ENCODE measurements at regions not wholly inside any gene's neighbourhood (a gene's known extent, or its start where the extent isn't known, plus 50 kb on each side); places are given as distances from the start of the nearest gene placed in this dataset.
"Not testable (repeated sequence)": the region's sequence is repeated elsewhere in the genome, so short reads cannot be mapped to it uniquely, and the experiment has no call there.

DNA sequence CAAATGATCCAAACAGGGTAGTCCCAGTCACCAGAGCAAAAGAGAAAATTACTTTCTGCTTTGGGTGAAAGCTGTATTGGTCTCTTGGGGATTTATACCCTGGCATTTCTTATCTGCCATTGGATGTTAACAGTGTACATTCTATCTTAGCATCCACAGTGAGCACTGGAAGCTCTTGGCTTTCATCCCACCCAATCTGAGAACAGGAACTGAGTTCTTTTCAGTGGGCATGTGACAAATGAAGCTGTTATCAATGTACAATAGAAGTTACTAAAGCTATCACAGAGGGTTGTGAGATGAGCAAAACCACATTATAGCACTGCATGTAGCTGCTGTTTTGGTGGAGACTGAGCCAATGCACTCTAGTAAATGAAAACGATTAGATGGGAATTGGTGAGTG is 300.7 kb downstream of the TUSC7 start:
- DNase-seq = no peak

GRCh38 chr3:117011687-117012250 is 302.2 kb downstream of the TUSC7 start:
- no peak for DNase-seq

GRCh38 chr3:117016378-117016777 is 306.8 kb downstream of the TUSC7 start:
- no peak for DNase-seq

- DNase-seq = no peak
These were observed 307.7 kb downstream of the TUSC7 start for GRCh38 chr3:117017135-117017894.

DNA sequence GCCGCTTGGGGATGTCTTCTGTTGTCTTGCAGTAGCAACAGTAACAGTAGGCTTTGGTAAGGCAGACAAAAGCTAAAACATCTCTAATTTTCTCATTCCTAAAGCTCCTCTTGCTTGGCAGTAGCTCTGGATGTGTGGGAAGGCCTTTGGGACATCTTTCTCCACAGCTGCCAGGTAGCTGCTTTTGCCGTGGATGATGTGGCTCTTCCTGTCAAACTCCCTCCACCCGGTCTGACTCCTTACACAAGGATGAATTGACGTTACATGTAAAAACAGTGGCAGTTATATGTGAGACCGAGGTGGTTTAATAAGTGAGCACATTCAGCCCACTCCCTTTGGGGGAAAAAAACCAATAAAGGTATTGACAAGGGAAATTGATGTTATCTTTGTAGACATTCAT is 309.1 kb downstream of the TUSC7 start:
- DNase-seq = no peak

DNA sequence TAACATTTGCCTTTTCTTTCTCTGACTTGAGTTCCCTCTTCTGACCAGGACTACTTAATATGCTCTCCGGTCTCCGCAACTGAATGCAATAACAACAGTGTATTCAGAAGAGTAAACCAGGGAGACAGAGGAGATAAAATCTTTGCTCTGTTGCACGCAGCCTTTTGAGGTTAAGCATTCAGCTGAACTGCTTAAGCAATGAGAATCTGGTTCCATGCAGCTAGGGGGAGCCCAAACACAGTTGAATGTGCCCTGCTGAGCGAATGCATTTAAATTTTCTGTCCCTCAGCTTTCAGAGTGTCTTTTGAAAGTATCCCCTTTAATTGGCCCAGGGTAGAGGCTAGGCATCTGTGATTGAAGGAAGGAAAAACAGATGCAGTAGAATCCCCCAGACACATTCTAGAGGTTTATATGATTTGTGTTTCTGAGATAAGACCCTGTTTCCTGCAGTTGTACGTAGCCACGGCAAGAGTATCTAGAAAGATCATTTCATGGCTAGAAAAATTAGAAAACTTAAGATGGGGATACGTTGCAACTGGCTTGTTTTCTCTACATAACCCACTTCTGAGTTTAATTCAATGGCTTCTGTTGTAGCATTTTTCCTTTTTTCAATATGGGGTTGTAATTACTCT is 309.6 kb downstream of the TUSC7 start:
- peak; percentile 72 for DNase-seq

DNA sequence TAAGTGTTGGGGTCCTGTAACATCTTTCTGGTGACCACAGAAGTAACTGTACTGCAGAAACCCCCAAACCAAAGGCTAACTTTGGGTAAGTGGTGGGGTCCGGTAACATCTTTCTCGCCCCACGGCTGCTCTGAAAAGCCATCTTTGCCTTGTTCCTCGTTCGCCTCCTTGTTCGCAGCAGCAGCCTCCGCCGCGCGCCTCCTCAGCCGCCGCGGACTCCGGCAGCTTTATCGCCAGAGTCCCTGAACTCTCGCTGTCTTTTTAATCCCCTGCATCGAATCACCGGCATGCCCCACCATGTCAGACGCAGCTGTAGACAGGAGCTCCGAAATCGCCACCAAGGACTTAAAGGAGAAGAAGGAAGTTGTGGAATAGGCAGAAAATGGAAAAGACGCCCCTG is 316.8 kb downstream of the TUSC7 start:
- no peak for DNase-seq

- DNase-seq = no peak
These were observed 326.2 kb downstream of the TUSC7 start for GRCh38 chr3:117035745-117036144.

- DNase-seq = peak; percentile 33
These were observed 326.8 kb downstream of the TUSC7 start for GRCh38 chr3:117036259-117036799.

GRCh38 chr3:117045143-117045542 is 335.6 kb downstream of the TUSC7 start:
- DNase-seq = no peak

DNA sequence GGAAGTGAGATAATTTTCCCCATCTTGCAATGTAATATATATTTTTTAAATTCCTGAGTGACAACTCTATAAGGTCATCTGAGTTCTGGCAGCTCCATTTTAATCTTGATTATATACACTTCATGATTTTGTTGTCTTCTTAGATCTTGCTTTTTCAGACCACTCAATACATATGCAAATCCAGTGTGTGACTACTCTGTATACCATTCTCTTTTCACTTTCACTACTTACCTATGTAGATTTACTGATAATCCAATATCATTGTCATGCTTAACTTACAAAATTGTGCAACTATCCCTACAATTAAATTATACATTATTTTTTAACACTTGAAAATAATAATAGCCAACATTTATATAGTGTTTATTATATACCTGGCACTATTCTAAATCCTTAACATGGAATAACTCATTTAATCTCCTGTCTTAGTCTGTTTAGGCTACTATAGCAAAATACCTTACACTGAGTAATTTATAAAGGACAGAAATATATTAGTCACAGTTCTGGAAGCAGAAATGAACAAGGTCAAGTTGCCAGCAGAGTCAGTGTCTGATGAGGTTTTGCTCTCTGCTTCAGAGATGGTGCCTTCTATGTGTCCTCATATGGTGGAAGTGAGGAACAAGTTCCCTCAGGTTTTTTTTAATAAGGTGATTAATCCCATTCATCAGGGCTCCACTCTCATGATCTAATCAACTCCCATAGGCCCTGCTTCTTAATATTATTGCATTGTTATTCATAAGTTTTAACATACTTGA is 338.5 kb downstream of the TUSC7 start:
- no peak for DNase-seq

GRCh38 chr3:117052395-117052794 is 342.8 kb downstream of the TUSC7 start:
- DNase-seq = no peak

GRCh38 chr3:117054556-117054955 is 345.0 kb downstream of the TUSC7 start:
- no peak for DNase-seq

GRCh38 chr3:117056946-117057345 is 347.4 kb downstream of the TUSC7 start:
- not testable (repeated sequence) for DNase-seq

GRCh38 chr3:117059067-117059955 is 349.7 kb downstream of the TUSC7 start:
- peak; percentile 34 for DNase-seq

GRCh38 chr3:117059956-117060270 is 350.3 kb downstream of the TUSC7 start:
- DNase-seq = no peak

DNA sequence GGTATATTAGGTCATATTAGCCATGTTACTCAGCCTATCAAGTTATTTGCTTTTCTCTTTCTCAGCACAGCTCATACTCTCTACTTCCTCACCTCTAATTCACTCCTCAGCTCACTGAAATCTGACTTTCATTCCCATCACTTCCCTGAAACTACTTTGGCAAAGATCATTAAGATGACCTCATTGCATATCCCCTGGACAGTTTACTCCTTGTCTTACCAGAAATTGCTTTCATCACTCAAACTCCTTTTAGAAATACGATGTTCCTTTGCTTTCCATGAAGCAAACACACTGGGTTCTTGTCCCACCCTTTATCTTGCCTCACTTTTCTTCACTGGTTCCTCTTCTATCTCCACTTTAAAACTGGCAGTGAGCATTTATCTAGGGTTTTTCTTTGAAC is 354.4 kb downstream of the TUSC7 start:
- peak; percentile 12 for DNase-seq

DNA sequence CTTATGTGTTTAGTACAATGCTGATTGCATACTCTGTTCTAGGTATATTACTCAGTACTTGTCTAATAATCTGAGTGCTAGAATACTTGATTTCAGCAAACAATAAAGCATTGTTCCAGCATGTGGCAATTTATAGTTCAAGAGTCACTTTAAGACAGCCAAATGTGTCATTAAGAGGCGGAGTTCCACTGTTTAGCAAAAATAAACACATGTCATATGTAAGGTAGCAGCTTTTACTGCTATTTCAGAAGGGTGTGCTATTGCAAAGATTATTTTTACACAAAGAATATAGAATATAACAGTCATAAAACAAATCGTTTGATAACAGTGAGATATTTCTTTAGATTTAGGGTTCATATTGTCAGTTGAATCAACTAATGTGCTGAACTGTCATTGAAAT is 358.7 kb downstream of the TUSC7 start:
- no peak for DNase-seq

GRCh38 chr3:117074826-117075225 is 365.2 kb downstream of the TUSC7 start:
- DNase-seq = no peak

DNA sequence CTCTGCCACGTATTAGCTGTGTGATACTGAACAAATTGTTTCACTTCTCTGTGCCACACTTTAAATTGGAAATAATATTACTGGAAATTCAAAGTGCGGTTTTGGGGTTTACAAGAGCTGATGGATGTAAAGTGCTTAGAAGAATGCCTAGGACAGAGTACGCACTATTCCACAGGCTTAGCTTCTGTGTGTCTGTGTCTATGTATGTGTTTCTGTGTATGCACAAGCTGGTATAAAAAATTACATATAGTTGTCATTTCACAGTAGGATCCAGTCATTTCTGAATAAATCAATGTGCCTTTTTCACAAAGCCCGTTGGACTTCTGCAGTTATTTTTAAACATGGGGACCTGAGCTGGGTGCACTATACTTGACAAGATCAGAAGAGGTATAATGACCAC is 370.4 kb downstream of the TUSC7 start:
- no peak for DNase-seq

GRCh38 chr3:117080872-117081271 is 371.3 kb downstream of the TUSC7 start:
- DNase-seq = no peak

GRCh38 chr3:117084277-117084676 is 374.7 kb downstream of the TUSC7 start:
- no peak for DNase-seq

Data from hindlimb muscle (tissue), 1 donor.